A673 (cell line): ENCODE measurements at regions not wholly inside any gene's neighbourhood (a gene's known extent, or its start where the extent isn't known, plus 50 kb on each side); places are given as distances from the start of the nearest gene placed in this dataset.

Source experiments
- BruUV-seq: library from RNA; stranded (reverse); fragments of 400-500 nt; replicated peaks from 2 replicates; lab custom pipeline; 2021; lab: Mats Ljungman, UMichigan
- CTCF ChIA-PET: fragments of 300-600 bp; sonication (Branson Sonifier 250); formaldehyde crosslinking; loops from one replicate; lab custom pipeline; 2022; ENCODE audit warnings: antibody characterized with exemption; lab: Charles Lee
- POLR2A ChIA-PET: fragments of 300-600 bp; sonication (Branson Sonifier 250); formaldehyde crosslinking; loops from one replicate; lab custom pipeline; 2022; ENCODE audit warnings: antibody characterized with exemption; ENCODE audit not compliant: low non-redundant PET; lab: Charles Lee
- DNase-seq: peaks from one replicate; pipeline ENCODE4 v3.0.0-alpha.2; 2015; ENCODE audit warnings: low spot score
- H3K27ac ChIP-seq: fragments of 200-600 bp; sonication (generic); 2 replicates; pipeline ENCODE4 v1.5.1; 2016; ENCODE audit warnings: mixed run types, low read depth, mild to moderate bottlenecking, mixed read lengths, antibody characterized with exemption, low read length; ENCODE audit not compliant: poor library complexity, severe bottlenecking
- H3K27me3 ChIP-seq: fragments of 200-600 bp; sonication (generic); replicated peaks from 2 replicates; pipeline ENCODE4 v1.6.1; 2017; ENCODE audit warnings: mixed run types, low read depth, mild to moderate bottlenecking, mixed read lengths, antibody characterized with exemption, low read length; ENCODE audit not compliant: insufficient read depth, poor library complexity
- H3K36me3 ChIP-seq: fragments of 200-600 bp; sonication (generic); 2 replicates; pipeline ENCODE4 v1.6.1; 2016; ENCODE audit warnings: mixed run types, mild to moderate bottlenecking, mixed read lengths, antibody characterized with exemption, low read length; ENCODE audit not compliant: insufficient read depth, poor library complexity, severe bottlenecking
- H3K4me1 ChIP-seq: fragments of 200-600 bp; sonication (generic); 2 replicates; pipeline ENCODE4 v1.6.1; 2017; ENCODE audit warnings: mixed run types, mild to moderate bottlenecking, mixed read lengths, antibody characterized with exemption, low read length; ENCODE audit not compliant: insufficient read depth, poor library complexity, severe bottlenecking
- H3K4me3 ChIP-seq: fragments of 200-600 bp; sonication (generic); 2 replicates; pipeline ENCODE4 v1.5.1; 2016; ENCODE audit warnings: low read depth, mixed run types, mild to moderate bottlenecking, mixed read lengths, low read length; ENCODE audit not compliant: poor library complexity, severe bottlenecking
- H3K9me3 ChIP-seq: fragments of 200-600 bp; sonication (generic); 2 replicates; pipeline ENCODE4 v1.6.1; 2016; ENCODE audit warnings: mixed run types, low read depth, mild to moderate bottlenecking, mixed read lengths, antibody characterized with exemption, low read length; ENCODE audit not compliant: poor library complexity, severe bottlenecking
- CTCF ChIP-seq: fragments of 300-800, 200-600 bp; sonication (generic); conservative IDR thresholded peaks from 2 replicates; pipeline ENCODE4 v1.5.1; 2017; ENCODE audit warnings: low read depth, mild to moderate bottlenecking, antibody characterized with exemption, low read length, moderate library complexity, mixed read lengths
- EZH2 ChIP-seq: fragments of 200-600 bp; sonication (generic); IDR thresholded peaks from 2 replicates; pipeline ENCODE4 v1.6.1; 2017; ENCODE audit warnings: borderline replicate concordance, low read depth, mild to moderate bottlenecking, mixed read lengths, antibody characterized with exemption, low read length; ENCODE audit not compliant: poor library complexity, severe bottlenecking
- intact Hi-C: fragments of 100-400 bp; cut with micrococcal nuclease; formaldehyde crosslinking; loops from one replicate; pipeline ENCODE4 v1.10.0; 2022; ENCODE audit not compliant: unreplicated experiment

- no peak overlapping the region for H3K27ac ChIP-seq
- no peaks in the 10 kb centered on the region for H3K27me3 ChIP-seq
- no peaks in the 10 kb centered on the region for H3K36me3 ChIP-seq
- TF ChIP-seq EZH2 (no peak), CTCF (no peak)
- CTCF ChIA-PET, result no interaction called here
- no peaks in the 10 kb centered on the region for H3K4me1 ChIP-seq
- intact Hi-C loops, result no loop called here
- no peaks in the 10 kb centered on the region for H3K9me3 ChIP-seq
- POLR2A ChIA-PET, result no interaction called here
- no TSS peak for BruUV-seq
- no peak overlapping the region for H3K4me3 ChIP-seq
- DNase-seq, result no peak
Measured at GRCh38 chr6:1515781-1516180, 93.9 kb upstream of the FOXC1 start.

GRCh38 chr6:1516742-1517520 is 92.8 kb upstream of the FOXC1 start:
- CTCF ChIA-PET, result no interaction called here

GRCh38 chr6:1518855-1519254 is 90.9 kb upstream of the FOXC1 start:
- CTCF ChIA-PET, result no interaction called here
- BruUV-seq, result no TSS peak
- intact Hi-C loops, result no loop called here
- Histone ChIP-seq H3K4me3 (no peak overlapping the region), H3K9me3 (no peaks in the 10 kb centered on the region), H3K27ac (no peak overlapping the region), H3K4me1 (no peaks in the 10 kb centered on the region), H3K36me3 (no peaks in the 10 kb centered on the region), H3K27me3 (no peaks in the 10 kb centered on the region)
- TF ChIP-seq CTCF (no peak), EZH2 (no peak)
- no peak for DNase-seq
- POLR2A ChIA-PET, result no interaction called here

More at GRCh38 chr6:1516742-1517520, 92.8 kb upstream of the FOXC1 start:
- Histone ChIP-seq H3K4me3 (no peak overlapping the region), H3K27ac (no peak overlapping the region), H3K27me3 (no peaks in the 10 kb centered on the region), H3K4me1 (no peaks in the 10 kb centered on the region), H3K9me3 (no peaks in the 10 kb centered on the region), H3K36me3 (no peaks in the 10 kb centered on the region)
- intact Hi-C loops, result no loop called here
- POLR2A ChIA-PET, result no interaction called here
- DNase-seq, result no peak
- TF ChIP-seq EZH2 (no peak), CTCF (no peak)
- no TSS peak for BruUV-seq
